ENCODE measurements at regions not wholly inside any gene's neighbourhood (a gene's known extent, or its start where the extent isn't known, plus 50 kb on each side); places are given as distances from the start of the nearest gene placed in this dataset.

GRCh38 chr15:94059013-94059587 lies 172.3 kb upstream of the MCTP2 start:
- H3K27ac Mint-ChIP-seq: no peak overlapping the region
- H3K9me3 Mint-ChIP-seq: no peaks in the 10 kb centered on the region
- DNase-seq: no peak
- no peak overlapping the region for H3K4me3 Mint-ChIP-seq
- H3K4me1 Mint-ChIP-seq: no peaks in the 10 kb centered on the region
- H3K27me3 Mint-ChIP-seq: no peaks in the 10 kb centered on the region
- CTCF ChIA-PET: no interaction called here
- H3K36me3 Mint-ChIP-seq: no peaks in the 10 kb centered on the region

DNA sequence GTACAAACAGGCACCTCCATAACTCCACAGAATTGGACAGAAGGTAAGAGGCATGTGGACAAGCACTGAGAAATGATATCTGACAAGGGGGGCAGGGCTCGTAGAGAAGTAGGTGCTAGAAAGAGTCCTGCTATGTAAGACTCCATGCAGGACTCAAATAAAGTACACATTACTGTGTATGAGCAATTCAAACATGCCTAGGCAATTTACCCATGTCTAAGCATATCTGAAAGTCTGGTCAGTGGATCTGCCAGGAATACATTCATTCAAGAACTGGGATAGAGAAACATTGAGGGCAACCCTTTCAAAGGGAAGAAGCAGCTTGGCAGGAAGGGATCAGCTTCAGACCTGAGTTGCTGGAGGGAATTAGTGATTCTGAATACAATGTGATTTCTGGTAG lies 174.1 kb upstream of the MCTP2 start:
- no peak overlapping the region for H3K27ac Mint-ChIP-seq

GRCh38 chr15:94056314-94056713 lies 175.0 kb upstream of the MCTP2 start:
- Mint-ChIP-seq H3K27me3 (no peaks in the 10 kb centered on the region), H3K4me3 (no peak overlapping the region), H3K4me1 (no peaks in the 10 kb centered on the region), H3K27ac (no peak overlapping the region), H3K36me3 (no peaks in the 10 kb centered on the region), H3K9me3 (no peaks in the 10 kb centered on the region)
- no peak for DNase-seq
- CTCF ChIA-PET: interaction anchor here (0.6 kb wide), 1 partner anchor 188 kb away, joined by 3 read pairs; no protein-coding TSS in a partner anchor

More for the DNA sequence above, 174.1 kb upstream of the MCTP2 start:
- Mint-ChIP-seq H3K27me3 (no peaks in the 10 kb centered on the region), H3K36me3 (no peaks in the 10 kb centered on the region), H3K4me3 (no peak overlapping the region), H3K4me1 (no peaks in the 10 kb centered on the region), H3K9me3 (no peaks in the 10 kb centered on the region)
- CTCF ChIA-PET: no interaction called here
- no peak for DNase-seq

DNA sequence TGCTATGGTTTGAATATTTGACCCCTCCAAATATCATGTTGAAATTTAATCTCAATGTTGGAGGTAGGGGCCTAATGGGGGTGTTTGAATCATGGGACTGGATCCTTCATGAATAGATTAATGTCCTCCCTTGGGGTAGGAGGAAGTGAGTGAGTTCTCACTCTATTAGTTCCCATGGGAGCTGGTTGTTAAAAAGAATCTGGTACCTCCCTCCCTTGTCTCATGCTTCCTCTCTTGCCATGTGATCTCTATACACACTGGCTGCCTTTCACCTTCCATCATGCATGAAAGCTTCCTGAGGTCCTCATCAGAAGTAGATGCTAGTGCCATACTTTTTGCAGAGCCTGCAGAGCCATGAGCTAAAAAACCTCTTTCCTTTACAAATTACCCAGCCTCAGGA lies 177.7 kb upstream of the MCTP2 start:
- Mint-ChIP-seq H3K27me3 (no peaks in the 10 kb centered on the region), H3K4me3 (no peak overlapping the region), H3K36me3 (no peaks in the 10 kb centered on the region), H3K27ac (no peak overlapping the region), H3K9me3 (no peaks in the 10 kb centered on the region), H3K4me1 (no peaks in the 10 kb centered on the region)
- no peak for DNase-seq
- CTCF ChIA-PET: no interaction called here

DNA sequence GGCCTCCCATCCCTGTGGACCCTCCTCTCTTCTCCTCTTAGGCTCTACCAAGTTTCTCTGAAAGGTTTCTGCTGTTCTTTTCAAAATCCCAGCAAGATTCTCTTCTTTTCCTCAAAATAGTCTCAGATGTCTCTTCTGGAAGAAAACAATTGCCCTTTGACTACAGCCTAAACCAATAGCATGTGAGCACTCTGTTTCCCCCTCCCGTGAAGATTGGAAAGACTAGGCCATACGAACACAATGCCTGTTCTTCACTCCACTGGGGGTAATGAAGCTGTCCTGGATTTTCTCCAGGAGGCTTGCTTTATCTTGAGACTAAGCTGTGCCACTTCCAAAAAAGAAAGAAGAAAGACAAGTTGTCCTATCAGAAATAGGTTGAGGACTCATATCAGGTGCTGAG lies 178.7 kb upstream of the MCTP2 start:
- no peak overlapping the region for H3K27ac Mint-ChIP-seq
- CTCF ChIA-PET: no interaction called here
- no peak overlapping the region for H3K4me3 Mint-ChIP-seq

GRCh38 chr15:94047566-94047965 lies 183.8 kb upstream of the MCTP2 start:
- Mint-ChIP-seq H3K4me1 (no peaks in the 10 kb centered on the region), H3K27me3 (no peaks in the 10 kb centered on the region), H3K9me3 (no peaks in the 10 kb centered on the region), H3K27ac (no peak overlapping the region), H3K36me3 (no peaks in the 10 kb centered on the region), H3K4me3 (no peak overlapping the region)
- CTCF ChIA-PET: no interaction called here
- DNase-seq: no peak

More for the DNA sequence above, 178.7 kb upstream of the MCTP2 start:
- Mint-ChIP-seq H3K9me3 (no peaks in the 10 kb centered on the region), H3K36me3 (no peaks in the 10 kb centered on the region), H3K27me3 (no peaks in the 10 kb centered on the region), H3K4me1 (no peaks in the 10 kb centered on the region)
- DNase-seq: no peak

- H3K4me3 Mint-ChIP-seq: no peak overlapping the region
- no peaks in the 10 kb centered on the region for H3K36me3 Mint-ChIP-seq
- H3K27ac Mint-ChIP-seq: no peak overlapping the region
- no peak for DNase-seq
- H3K9me3 Mint-ChIP-seq: no peaks in the 10 kb centered on the region
- H3K4me1 Mint-ChIP-seq: no peaks in the 10 kb centered on the region
- CTCF ChIA-PET: no interaction called here
- H3K27me3 Mint-ChIP-seq: no peaks in the 10 kb centered on the region
Observed at GRCh38 chr15:94042180-94042928, 189.0 kb upstream of the MCTP2 start.

GRCh38 chr15:94041746-94042145 lies 189.6 kb upstream of the MCTP2 start:
- H3K27ac Mint-ChIP-seq: no peak overlapping the region
- no peaks in the 10 kb centered on the region for H3K4me1 Mint-ChIP-seq
- H3K27me3 Mint-ChIP-seq: no peaks in the 10 kb centered on the region
- CTCF ChIA-PET: interaction anchor here (0.6 kb wide), 1 partner anchor 599 kb away, joined by 3 read pairs; no protein-coding TSS in a partner anchor
- H3K9me3 Mint-ChIP-seq: no peaks in the 10 kb centered on the region
- no peak for DNase-seq
- no peaks in the 10 kb centered on the region for H3K36me3 Mint-ChIP-seq
- H3K4me3 Mint-ChIP-seq: no peak overlapping the region

DNA sequence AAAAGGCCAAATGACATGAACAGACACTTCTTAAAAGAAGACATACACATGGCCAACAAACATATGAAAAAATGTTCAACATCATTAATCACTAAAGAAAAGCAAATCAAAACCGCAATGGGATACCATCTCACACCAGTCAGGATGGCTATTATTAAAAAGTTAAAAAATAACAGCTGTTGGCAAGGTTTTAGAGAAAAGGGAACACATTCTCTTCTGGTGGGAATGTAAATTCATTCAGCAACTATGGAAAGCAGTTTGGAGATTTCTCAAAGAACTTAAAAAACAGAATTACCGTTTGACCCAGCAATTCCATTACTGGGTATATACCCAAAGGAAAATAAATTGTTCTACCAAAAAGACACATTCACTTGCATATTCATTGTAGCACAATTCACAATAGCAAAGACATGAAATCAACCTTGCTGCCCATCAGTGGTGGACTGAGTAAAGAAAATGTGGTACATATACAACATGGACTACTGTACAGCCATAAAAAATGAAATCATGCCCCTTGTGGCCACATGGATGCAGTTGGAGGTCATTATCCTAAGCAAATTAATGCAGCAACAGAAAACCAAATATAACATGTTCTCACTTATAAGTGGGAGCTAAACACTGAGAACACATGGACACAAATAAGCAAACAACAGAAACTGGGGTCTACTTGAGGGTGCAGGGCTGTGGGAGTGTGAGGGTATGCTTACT lies 190.7 kb upstream of the MCTP2 start:
- Mint-ChIP-seq H3K36me3 (no peaks in the 10 kb centered on the region), H3K27ac (no peak overlapping the region), H3K4me3 (no peak overlapping the region), H3K4me1 (no peaks in the 10 kb centered on the region), H3K9me3 (no peaks in the 10 kb centered on the region), H3K27me3 (no peaks in the 10 kb centered on the region)
- CTCF ChIA-PET: no interaction called here
- no peak for DNase-seq

DNA sequence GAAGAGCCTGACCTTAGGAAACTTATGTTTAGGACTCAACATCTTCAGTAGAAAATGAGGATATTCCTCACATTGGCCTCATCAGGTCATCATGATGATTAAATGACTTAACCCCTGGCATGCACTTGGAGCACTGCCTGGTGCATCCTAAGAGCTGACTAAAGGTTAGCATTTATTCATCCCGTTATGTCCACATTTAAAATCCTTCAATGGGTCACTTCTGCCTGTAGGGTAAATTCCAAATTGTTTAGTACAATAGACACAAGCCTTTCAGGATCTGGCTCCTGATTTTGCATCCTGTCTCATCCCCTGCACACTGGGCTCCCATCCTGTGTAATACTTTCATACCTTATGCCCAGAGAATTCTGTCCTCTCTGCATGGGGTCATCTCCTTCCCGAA lies 195.2 kb upstream of the MCTP2 start:
- DNase-seq: no peak
- Mint-ChIP-seq H3K27ac (no peak overlapping the region), H3K9me3 (no peaks in the 10 kb centered on the region), H3K4me1 (no peaks in the 10 kb centered on the region), H3K36me3 (no peaks in the 10 kb centered on the region), H3K4me3 (no peak overlapping the region), H3K27me3 (peaks cover 6% of the 10 kb centered on the region)
- CTCF ChIA-PET: no interaction called here

DNA sequence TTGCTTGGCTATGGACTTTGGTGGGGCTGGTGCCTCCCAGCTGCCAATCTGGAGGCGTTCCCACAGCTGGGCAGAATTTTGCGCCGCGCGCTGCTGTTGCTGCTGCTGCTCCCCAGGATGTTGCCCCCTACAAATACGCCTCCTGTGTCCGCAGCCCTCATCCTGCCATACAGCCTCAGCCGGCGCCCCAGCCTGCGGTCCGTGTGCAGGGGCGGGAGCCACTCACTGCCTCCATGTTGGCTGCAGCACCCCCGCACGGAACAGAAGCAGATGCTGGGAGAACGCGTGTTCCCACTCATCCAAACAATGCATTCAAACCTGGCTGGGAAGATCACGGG lies 197.7 kb upstream of the MCTP2 start:
- no peak overlapping the region for H3K4me3 Mint-ChIP-seq
- H3K4me1 Mint-ChIP-seq: no peaks in the 10 kb centered on the region
- no peaks in the 10 kb centered on the region for H3K9me3 Mint-ChIP-seq
- no peaks in the 10 kb centered on the region for H3K36me3 Mint-ChIP-seq
- no peak for DNase-seq
- no peak overlapping the region for H3K27ac Mint-ChIP-seq
- H3K27me3 Mint-ChIP-seq: peaks cover 6% of the 10 kb centered on the region
- CTCF ChIA-PET: no interaction called here

DNA sequence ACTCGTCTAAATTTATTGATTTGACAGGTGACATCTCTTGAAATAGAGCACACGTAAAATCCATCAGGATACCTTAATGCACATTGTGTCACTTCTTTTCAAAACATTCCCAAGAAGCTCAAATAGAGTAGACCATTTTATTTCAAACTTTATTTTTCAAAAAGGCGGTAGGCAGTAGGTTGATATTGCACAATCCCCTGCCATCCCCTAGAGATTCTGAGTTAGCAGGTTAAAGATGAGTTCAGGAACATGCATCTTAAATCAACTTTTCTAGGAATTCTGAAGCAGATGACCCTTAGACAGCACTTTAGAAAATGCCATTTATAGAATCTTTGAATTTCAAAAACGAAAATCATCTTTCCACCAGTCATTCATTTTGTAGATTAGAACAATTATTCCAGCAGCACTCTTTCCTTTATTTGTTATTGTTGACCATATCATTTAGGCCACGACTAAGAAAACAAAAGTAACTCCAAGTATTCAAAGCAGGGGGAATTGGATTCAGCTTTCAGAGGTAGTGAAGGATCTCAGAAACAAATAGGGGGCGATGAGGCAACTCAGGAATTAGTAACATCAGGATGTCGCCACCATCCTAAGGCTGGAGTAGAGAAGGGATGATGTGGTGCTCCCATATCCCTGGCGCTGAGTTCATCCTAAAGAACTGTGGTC lies 198.2 kb upstream of the MCTP2 start:
- Mint-ChIP-seq H3K27me3 (peaks cover 6% of the 10 kb centered on the region), H3K27ac (no peak overlapping the region), H3K4me1 (no peaks in the 10 kb centered on the region), H3K4me3 (no peak overlapping the region), H3K9me3 (no peaks in the 10 kb centered on the region), H3K36me3 (no peaks in the 10 kb centered on the region)
- CTCF ChIA-PET: no interaction called here
- DNase-seq: no peak

DNA sequence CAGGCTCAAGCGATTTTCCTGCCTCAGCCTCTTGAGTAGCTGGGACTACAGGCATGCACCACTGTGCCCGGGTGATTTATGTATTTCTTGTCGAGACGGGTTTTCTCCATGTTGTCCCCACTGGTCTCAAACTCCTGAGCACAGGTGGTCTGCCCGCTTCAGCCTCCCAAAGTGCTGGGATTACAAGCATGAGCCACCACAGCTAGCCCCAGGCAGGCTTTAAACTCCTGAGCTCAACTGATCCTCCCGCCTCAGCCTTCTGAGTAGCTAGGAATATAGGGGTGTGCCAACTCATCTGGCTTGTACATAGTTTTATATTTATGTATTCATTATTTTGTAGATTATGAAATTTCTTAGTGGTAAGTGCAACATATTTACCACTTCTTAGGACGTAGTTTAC lies 198.8 kb upstream of the MCTP2 start:
- DNase-seq: no peak
- Mint-ChIP-seq H3K36me3 (no peaks in the 10 kb centered on the region), H3K9me3 (no peaks in the 10 kb centered on the region), H3K4me3 (no peak overlapping the region), H3K27ac (no peak overlapping the region), H3K27me3 (peaks cover 6% of the 10 kb centered on the region), H3K4me1 (no peaks in the 10 kb centered on the region)
- CTCF ChIA-PET: no interaction called here

DNA sequence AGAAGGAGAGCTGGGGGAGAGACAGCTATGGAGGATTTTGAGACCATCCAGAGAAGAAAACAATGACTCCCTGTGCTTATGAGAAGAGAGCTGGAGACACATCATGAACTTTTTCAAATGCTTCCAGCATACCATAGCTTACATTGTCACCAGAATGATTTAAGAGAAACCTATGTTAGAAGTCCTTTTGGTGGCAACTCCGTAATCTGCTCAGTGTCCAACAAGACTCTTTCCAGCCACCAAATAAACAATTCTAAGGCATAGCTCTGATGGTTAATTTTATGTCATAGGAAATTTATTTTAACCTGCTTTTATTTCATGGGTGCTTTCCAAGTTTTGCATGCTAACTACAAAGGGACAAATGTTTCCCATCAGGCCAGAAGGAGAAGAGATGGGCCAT lies 200.3 kb upstream of the MCTP2 start:
- no peak for DNase-seq
- H3K9me3 Mint-ChIP-seq: no peaks in the 10 kb centered on the region
- no peak overlapping the region for H3K27ac Mint-ChIP-seq
- no peak overlapping the region for H3K4me3 Mint-ChIP-seq
- H3K27me3 Mint-ChIP-seq: peaks cover 6% of the 10 kb centered on the region
- no peaks in the 10 kb centered on the region for H3K4me1 Mint-ChIP-seq
- H3K36me3 Mint-ChIP-seq: no peaks in the 10 kb centered on the region
- CTCF ChIA-PET: no interaction called here

GRCh38 chr15:94029495-94029894 lies 201.9 kb upstream of the MCTP2 start:
- H3K4me1 Mint-ChIP-seq: no peaks in the 10 kb centered on the region
- H3K4me3 Mint-ChIP-seq: no peak overlapping the region
- no peak for DNase-seq
- no peak overlapping the region for H3K27ac Mint-ChIP-seq
- no peaks in the 10 kb centered on the region for H3K9me3 Mint-ChIP-seq
- H3K27me3 Mint-ChIP-seq: peaks cover 6% of the 10 kb centered on the region
- CTCF ChIA-PET: no interaction called here
- no peaks in the 10 kb centered on the region for H3K36me3 Mint-ChIP-seq
